C4-2B (cell line): ENCODE measurements at regions not wholly inside any gene's neighbourhood (a gene's known extent, or its start where the extent isn't known, plus 50 kb on each side); places are given as distances from the start of the nearest gene placed in this dataset.

ENCODE experiments used
- H3K27ac ChIP-seq: fragments of 450-650 bp; 2 replicates; pipeline ENCODE4 v1.5.1; 2017
- CTCF ChIP-seq: fragments of 450-650 bp; conservative IDR thresholded peaks from 2 replicates; pipeline ENCODE4 v1.5.1; 2017; ENCODE audit warnings: mild to moderate bottlenecking
- ZFX ChIP-seq: fragments of 450-650 bp; IDR thresholded peaks from 2 replicates; pipeline ENCODE4 v1.6.1; 2017

- TF ChIP-seq ZFX (no peak), CTCF (no peak)
Observed at GRCh38 chr3:8338424-8338823, 163.2 kb upstream of the LMCD1 start.

GRCh38 chr3:8341821-8342247 is 159.8 kb upstream of the LMCD1 start:
- no peak for TF ChIP-seq CTCF
- no peak overlapping the region for H3K27ac ChIP-seq

More at GRCh38 chr3:8338424-8338823, 163.2 kb upstream of the LMCD1 start:
- H3K27ac ChIP-seq, result no peak overlapping the region

- no peak overlapping the region for H3K27ac ChIP-seq
- TF ChIP-seq ZFX, result no peak
- TF ChIP-seq CTCF, result no peak
Observed at GRCh38 chr3:8343058-8343457, 158.6 kb upstream of the LMCD1 start.

GRCh38 chr3:8345398-8345797 is 156.2 kb upstream of the LMCD1 start:
- no peak overlapping the region for H3K27ac ChIP-seq
- TF ChIP-seq ZFX, result no peak
- no peak for TF ChIP-seq CTCF

- no peak for TF ChIP-seq CTCF
- TF ChIP-seq ZFX, result no peak
- no peak overlapping the region for H3K27ac ChIP-seq
Observed at GRCh38 chr3:8348076-8348475, 153.5 kb upstream of the LMCD1 start.

- H3K27ac ChIP-seq, result no peak overlapping the region
- TF ChIP-seq CTCF (no peak), ZFX (no peak)
Observed at GRCh38 chr3:8352475-8352874, 149.1 kb upstream of the LMCD1 start.

GRCh38 chr3:8353364-8353763 is 148.3 kb upstream of the LMCD1 start:
- no peak overlapping the region for H3K27ac ChIP-seq
- TF ChIP-seq CTCF (no peak), ZFX (no peak)
